ENCODE measurements at regions not wholly inside any gene's neighbourhood (a gene's known extent, or its start where the extent isn't known, plus 50 kb on each side); places are given as distances from the start of the nearest gene placed in this dataset.

- no peak for DNase-seq (ENCODE audit: low read depth, low spot score)
Measured at GRCh38 chr6:163926642-163927041, 512.1 kb downstream of the QKI start.

- no peak for DNase-seq (ENCODE audit: low read depth, low spot score)
Measured at GRCh38 chr6:163925839-163926238, 511.3 kb downstream of the QKI start.

GRCh38 chr6:163923658-163924411 is 509.3 kb downstream of the QKI start:
- no peak for DNase-seq (ENCODE audit: low read depth, low spot score)

- DNase-seq (ENCODE audit: low read depth, low spot score), result no peak
Measured at GRCh38 chr6:163922562-163922961, 508.0 kb downstream of the QKI start.

GRCh38 chr6:163919652-163920051 is 505.1 kb downstream of the QKI start:
- DNase-seq (ENCODE audit: low read depth, low spot score), result no peak

- no peak for DNase-seq (ENCODE audit: low read depth, low spot score)
Measured at GRCh38 chr6:163916315-163917081, 502.0 kb downstream of the QKI start.

- DNase-seq (ENCODE audit: low read depth, low spot score), result no peak
Measured at GRCh38 chr6:163915131-163915530, 500.6 kb downstream of the QKI start.

- DNase-seq (ENCODE audit: low read depth, low spot score), result no peak
Measured at GRCh38 chr6:163913045-163913444, 498.5 kb downstream of the QKI start.

GRCh38 chr6:163906006-163906710 is 491.6 kb downstream of the QKI start:
- no peak for DNase-seq (ENCODE audit: low read depth, low spot score)

- DNase-seq (ENCODE audit: low read depth, low spot score), result no peak
Measured at GRCh38 chr6:163904186-163904585, 489.7 kb downstream of the QKI start.

- no peak for DNase-seq (ENCODE audit: low read depth, low spot score)
Measured at GRCh38 chr6:163903541-163903940, 489.0 kb downstream of the QKI start.

- no peak for DNase-seq (ENCODE audit: low read depth, low spot score)
Measured at GRCh38 chr6:163902993-163903392, 488.5 kb downstream of the QKI start.

GRCh38 chr6:163901681-163902080 is 487.2 kb downstream of the QKI start:
- DNase-seq (ENCODE audit: low read depth, low spot score), result no peak

- DNase-seq (ENCODE audit: low read depth, low spot score), result no peak
Measured at GRCh38 chr6:163900570-163900969, 486.1 kb downstream of the QKI start.

GRCh38 chr6:163897669-163898068 is 483.2 kb downstream of the QKI start:
- no peak for DNase-seq (ENCODE audit: low read depth, low spot score)

GRCh38 chr6:163897030-163897429 is 482.5 kb downstream of the QKI start:
- DNase-seq (ENCODE audit: low read depth, low spot score), result no peak

GRCh38 chr6:163895162-163895561 is 480.6 kb downstream of the QKI start:
- DNase-seq (ENCODE audit: low read depth, low spot score), result no peak

- DNase-seq (ENCODE audit: low read depth, low spot score), result no peak
Measured at GRCh38 chr6:163893609-163894189, 479.2 kb downstream of the QKI start.

- DNase-seq (ENCODE audit: low read depth, low spot score), result no peak
Measured at GRCh38 chr6:163892824-163893561, 478.5 kb downstream of the QKI start.

- no peak for DNase-seq (ENCODE audit: low read depth, low spot score)
Measured at GRCh38 chr6:163889904-163890514, 475.5 kb downstream of the QKI start.
